GM03348 (cell line): ENCODE measurements at regions not wholly inside any gene's neighbourhood (a gene's known extent, or its start where the extent isn't known, plus 50 kb on each side); places are given as distances from the start of the nearest gene placed in this dataset.

Experiments used
- DNase-seq: peaks from one replicate; pipeline ENCODE4 v3.0.0; 2012; ENCODE audit warnings: low spot score

- no peak for DNase-seq
Measured at GRCh38 chr21:17900281-17900989, 81.3 kb upstream of the C21orf91 start.

DNA sequence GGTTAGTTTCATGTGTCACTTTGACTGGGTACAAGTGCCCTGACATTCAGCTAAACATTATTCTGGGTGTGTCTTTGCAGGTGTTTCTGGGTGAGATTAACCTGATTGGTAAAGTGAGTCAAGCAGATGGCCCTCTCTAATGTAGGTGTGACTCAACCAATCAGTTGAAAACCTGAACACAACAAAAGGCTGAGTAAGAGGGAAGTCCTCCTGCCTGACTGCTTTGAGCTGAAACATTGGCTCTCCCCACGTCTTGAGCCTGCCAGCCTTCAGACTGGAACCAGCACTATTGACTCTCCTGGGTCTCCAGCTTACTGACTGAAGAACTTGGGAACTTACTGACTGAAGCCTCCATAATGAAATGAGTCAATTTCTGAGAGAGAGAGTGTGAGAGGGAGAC lies 70.0 kb upstream of the C21orf91 start:
- DNase-seq, result no peak

GRCh38 chr21:17869115-17869514 lies 50.0 kb upstream of the C21orf91 start:
- DNase-seq, result no peak
